ENCODE measurements at regions not wholly inside any gene's neighbourhood (a gene's known extent, or its start where the extent isn't known, plus 50 kb on each side); places are given as distances from the start of the nearest gene placed in this dataset.

DNA sequence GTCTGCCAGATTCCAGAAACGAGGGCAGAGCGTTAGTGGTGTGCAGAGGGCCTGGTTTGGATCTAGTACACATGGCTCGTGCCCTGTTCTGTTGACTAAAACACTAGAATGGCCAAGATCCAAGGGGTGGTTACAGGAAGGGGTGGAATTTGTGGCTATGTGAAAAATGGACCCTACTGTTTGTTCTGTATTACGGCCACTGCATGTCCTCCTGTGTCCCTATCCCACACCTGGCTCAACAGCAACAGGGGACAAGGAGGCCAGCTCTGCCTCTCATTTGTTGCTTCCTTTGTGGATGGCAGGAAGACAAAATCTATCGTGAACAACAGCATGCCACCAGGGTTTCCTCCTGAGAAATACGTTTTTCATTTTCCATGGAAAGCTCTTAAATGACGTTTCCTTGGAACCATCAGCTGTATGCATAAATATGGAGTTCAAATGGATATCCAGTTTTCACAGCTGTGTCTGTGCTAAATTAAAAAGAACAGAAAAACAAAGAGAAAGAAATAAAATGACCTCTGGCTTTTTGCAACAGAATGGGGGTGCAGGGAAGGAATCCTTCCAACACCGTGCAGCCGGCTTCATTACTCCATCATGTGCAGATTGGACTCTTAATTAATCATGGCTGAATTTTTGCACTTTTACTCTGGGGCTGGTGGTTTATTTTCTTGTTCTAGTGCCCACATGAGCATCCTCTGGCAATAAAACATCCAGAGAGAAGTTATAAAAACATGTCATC is 318.9 kb downstream of the CXCL12 start:
- TF ChIP-seq GATA1 (IDR thresholded peaks at IDR 0.05; ENCODE audit: low read depth, low read length) (no peak), POLR2A (IDR thresholded peaks at IDR 0.05; ENCODE audit: low read length) (no peak)
- no peak for DNase-seq

DNA sequence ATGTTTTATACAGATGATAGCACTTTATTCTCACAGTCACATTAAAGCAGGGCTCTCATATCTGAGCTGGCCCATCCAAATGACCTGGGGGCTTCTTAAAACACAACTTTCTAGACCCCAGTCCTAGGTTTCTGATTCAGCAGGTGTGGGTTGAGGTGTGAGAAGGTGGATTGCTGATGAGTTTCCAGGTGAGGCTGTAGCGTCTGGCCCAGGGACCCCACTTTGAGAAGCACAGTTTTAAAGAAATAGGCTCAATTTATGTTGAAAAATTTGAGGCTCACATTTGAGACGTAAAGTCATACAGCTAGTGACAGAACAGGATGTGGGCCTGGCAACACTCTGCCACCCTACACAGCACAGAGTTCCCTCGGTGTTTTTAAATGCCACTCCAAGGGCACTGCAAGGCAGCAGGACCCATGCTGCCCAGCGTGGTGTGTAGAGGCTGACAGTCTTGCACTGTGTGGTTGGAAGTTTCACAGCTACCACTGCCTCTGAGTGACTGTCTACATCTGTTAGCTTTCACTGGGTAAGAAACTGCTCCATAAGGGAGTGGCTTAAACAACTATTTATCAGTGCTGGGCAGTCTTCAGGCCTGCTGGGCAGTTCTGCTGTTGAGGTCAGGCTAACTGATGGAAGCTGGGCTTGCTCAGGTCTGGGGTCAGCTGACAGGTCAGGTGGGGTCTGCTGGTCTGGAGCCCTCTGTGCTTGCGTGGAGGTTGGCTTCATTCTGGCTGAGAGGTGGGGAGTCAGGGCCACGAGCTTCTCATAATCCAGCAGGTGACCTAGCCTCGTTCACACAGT is 319.7 kb downstream of the CXCL12 start:
- TF ChIP-seq POLR2A (IDR thresholded peaks at IDR 0.05; ENCODE audit: low read length) (no peak), GATA1 (IDR thresholded peaks at IDR 0.05; ENCODE audit: low read depth, low read length) (no peak)
- no peak for DNase-seq

DNA sequence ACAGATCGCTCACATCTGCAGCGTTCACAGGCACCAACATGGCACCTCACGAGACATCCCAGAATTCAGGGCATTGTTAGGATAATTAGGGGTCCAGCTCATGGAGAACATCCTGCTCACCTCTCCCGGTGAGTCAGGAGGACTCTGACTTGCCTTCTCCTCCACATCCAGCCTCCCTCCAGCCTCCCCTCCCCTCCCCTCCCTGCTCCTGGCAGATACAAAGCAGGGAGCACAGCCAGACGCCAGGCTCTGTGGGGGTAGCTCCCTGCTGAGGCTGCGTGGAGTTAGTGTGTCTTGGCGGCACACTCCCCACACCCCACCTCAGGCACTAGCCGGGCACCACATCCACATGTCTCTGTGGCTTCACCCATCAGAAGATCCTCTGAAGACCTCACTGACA is 320.6 kb downstream of the CXCL12 start:
- no peak for DNase-seq
- TF ChIP-seq POLR2A (IDR thresholded peaks at IDR 0.05; ENCODE audit: low read length) = no peak

DNA sequence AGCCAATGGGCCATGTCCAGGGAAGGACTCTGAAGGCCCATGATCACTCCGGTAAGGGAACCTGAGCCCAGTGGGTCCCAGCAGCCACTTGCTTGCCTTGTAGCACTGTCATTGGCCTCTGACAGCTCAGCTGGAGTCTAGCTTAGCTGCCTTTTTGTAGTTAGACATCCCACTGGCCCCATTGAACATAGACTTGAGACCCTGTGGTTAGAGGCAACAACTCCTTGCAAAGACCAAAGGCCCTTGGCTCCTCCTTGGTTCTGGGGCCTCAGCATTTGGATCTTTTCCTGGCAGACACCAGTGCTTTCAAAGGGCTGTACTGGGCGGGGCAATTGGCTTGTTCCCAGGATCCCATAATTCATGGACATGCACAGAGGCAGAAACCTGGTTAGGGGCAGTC is 321.2 kb downstream of the CXCL12 start:
- TF ChIP-seq POLR2A (IDR thresholded peaks at IDR 0.05; ENCODE audit: low read length) (no peak), GATA1 (IDR thresholded peaks at IDR 0.05; ENCODE audit: low read depth, low read length) (no peak)
- no peak for DNase-seq

DNA sequence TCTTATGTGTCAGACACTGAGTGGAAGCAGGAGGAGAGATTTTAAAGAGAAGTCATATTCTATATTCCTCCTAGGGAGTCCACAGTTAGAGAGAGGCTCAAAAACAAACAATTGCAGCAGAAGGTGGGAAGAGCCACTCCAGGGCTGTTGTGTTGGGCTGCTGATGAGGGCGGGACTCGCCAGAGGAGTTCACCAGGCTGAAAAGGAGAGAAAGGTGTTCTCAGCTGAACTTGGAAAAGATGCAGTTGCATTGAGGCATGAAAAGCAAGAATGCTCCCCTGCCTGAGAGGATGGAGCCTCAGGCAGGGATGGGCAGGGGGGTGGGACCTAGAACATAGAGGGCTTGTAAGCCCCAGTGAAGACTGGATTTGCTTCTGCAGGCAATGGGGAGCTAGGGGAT is 324.2 kb downstream of the CXCL12 start:
- TF ChIP-seq GATA1 (IDR thresholded peaks at IDR 0.05; ENCODE audit: low read depth, low read length) (no peak), POLR2A (IDR thresholded peaks at IDR 0.05; ENCODE audit: low read length) (no peak)

DNA sequence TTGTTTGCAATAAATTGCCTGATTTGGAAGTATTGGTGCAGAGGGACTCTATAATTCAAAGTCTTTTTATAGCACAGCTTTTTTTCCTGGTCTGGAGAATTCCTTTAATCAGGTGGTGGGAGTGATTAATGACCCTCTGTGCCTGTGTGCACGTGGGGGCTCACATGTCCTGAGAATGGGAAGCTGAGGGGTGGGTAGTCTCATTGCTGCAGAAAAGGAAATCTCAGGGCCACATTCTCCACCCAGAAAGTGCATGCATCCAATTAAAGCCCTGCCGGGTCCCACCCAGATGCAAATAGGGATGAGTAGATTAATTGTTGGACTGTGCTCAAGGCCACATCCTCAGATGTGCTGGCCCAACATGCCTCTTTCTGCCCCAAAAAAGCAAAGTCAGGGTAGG is 324.7 kb downstream of the CXCL12 start:
- no peak for DNase-seq
- TF ChIP-seq GATA1 (IDR thresholded peaks at IDR 0.05; ENCODE audit: low read depth, low read length) = no peak
- TF ChIP-seq POLR2A (IDR thresholded peaks at IDR 0.05; ENCODE audit: low read length) = no peak

More for the DNA sequence above, 324.2 kb downstream of the CXCL12 start:
- no peak for DNase-seq

DNA sequence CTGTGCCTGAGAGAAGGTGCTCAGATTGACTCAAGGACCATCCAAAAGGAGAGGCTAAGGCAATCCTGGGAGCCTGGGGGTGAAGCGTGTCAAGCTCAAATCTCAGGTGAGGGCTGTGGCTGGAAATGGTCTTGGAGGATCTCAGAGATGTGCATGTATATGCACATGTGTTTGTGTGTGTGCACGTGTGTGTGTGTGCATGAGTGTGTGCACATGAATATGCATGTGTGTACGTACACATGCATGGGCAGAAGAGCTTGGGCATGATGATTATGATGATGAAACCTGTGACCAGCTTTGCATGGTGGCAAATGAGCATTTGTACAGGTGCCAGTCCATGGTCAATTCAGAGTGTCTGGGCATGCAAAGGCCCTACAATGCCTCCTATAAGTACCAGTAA is 326.6 kb downstream of the CXCL12 start:
- no peak for TF ChIP-seq POLR2A (IDR thresholded peaks at IDR 0.05; ENCODE audit: low read length)
- TF ChIP-seq GATA1 (IDR thresholded peaks at IDR 0.05; ENCODE audit: low read depth, low read length) = no peak

DNA sequence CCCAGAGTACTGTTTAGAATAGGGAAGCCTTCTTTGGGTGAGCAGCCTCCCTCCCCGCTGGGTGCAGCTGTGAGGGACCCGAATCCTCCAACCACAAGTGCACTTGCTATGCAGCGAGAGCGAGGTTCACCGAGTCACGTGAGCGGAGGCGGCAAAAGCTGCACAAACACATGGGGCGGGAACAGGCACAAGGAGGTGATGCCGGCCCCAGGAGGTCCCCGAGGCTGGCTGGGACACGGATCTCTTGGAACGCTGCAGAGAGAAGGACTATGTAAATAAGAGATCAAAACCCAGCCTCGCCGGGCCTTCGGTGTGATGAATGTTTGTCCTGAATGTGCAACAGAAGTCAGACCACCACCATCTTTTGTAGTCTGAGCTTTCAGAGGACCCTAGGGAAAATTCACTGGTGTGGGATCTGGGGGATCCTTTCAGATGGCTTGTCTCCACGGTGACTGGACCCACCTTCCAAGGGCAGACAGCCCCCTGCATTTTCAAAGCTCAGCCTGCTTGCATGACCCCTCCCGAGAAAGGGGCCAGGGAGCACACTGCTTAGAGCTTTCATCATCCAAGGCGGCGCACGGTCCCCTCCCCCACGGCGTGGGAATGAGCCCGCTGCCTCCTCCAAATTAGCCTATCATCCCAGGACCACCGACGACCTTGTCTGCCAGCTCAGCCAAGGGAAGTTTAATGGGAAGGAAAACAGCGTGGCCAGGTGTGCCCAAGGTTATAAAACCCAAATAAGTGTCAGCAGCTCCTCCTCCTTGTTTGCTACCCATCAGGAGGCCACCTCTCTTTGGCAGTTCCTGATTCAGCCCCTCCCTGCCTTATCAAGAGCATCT is 327.7 kb downstream of the CXCL12 start:
- TF ChIP-seq GATA1 (IDR thresholded peaks at IDR 0.05; ENCODE audit: low read depth, low read length) = no peak
- TF ChIP-seq POLR2A (IDR thresholded peaks at IDR 0.05; ENCODE audit: low read length) = no peak
- no peak for DNase-seq

More for the DNA sequence above, 326.6 kb downstream of the CXCL12 start:
- no peak for DNase-seq

DNA sequence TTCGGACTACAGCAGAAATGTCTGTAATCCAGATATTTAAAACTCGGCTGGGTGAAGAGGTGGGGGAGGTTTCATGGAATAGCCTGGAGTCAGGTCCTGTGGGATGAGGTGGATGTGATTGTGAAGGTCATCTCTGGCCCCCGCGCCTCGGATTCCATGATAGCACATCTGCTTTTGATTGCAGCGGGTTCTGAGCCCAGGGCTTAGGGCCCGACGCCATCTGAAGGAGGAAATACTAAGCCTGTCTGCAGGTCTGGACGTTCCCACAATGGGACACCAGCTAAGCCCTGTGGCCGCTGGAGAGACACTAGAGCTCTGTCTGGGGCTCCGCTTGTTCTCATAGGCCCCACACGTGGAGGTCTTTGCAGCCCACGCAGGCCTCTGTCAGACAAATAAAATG is 328.7 kb downstream of the CXCL12 start:
- DNase-seq = no peak
- TF ChIP-seq POLR2A (IDR thresholded peaks at IDR 0.05; ENCODE audit: low read length) = no peak
- TF ChIP-seq GATA1 (IDR thresholded peaks at IDR 0.05; ENCODE audit: low read depth, low read length) = no peak

DNA sequence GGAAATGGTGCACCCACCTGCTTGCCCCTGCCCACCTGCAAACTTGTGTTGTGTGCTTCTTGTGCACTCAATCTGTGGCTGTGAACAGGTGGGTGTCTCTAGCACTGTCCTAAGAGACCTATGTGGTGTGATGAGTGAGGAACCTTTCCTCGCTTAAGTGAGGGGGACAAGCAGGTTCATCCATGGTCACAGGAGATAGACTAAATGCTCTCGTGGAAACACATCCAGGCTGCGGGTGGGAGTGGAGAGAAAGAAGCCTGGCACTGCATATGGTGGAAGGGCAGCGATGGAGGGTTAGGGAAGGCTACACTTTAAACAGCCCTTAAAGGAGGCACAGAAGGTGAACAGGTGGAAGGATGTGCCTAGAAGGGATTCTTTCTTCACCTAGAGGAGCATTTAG is 330.9 kb downstream of the CXCL12 start:
- TF ChIP-seq POLR2A (IDR thresholded peaks at IDR 0.05; ENCODE audit: low read length) (no peak), GATA1 (IDR thresholded peaks at IDR 0.05; ENCODE audit: low read depth, low read length) (no peak)
- DNase-seq = no peak

DNA sequence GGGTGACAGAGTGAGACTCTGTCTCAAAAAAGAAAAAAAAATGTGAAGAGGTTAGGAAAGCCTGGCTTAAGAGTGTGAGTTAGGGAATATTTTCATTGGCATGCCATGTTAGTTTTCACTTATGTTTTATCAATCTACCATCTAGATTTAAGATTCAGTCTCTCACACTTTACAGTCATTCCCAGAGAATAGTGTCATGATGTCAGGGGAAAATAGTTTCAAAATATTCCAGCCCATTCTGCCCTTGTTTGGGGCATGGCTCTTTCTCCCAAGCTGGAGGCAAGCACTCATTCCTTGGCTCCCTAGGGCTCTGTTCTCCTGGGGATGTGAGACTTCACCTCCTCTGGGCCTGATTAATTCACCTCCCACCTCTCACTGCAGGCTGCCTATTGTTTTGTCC is 331.5 kb downstream of the CXCL12 start:
- no peak for DNase-seq
- TF ChIP-seq POLR2A (IDR thresholded peaks at IDR 0.05; ENCODE audit: low read length) (no peak), GATA1 (IDR thresholded peaks at IDR 0.05; ENCODE audit: low read depth, low read length) (no peak)

DNA sequence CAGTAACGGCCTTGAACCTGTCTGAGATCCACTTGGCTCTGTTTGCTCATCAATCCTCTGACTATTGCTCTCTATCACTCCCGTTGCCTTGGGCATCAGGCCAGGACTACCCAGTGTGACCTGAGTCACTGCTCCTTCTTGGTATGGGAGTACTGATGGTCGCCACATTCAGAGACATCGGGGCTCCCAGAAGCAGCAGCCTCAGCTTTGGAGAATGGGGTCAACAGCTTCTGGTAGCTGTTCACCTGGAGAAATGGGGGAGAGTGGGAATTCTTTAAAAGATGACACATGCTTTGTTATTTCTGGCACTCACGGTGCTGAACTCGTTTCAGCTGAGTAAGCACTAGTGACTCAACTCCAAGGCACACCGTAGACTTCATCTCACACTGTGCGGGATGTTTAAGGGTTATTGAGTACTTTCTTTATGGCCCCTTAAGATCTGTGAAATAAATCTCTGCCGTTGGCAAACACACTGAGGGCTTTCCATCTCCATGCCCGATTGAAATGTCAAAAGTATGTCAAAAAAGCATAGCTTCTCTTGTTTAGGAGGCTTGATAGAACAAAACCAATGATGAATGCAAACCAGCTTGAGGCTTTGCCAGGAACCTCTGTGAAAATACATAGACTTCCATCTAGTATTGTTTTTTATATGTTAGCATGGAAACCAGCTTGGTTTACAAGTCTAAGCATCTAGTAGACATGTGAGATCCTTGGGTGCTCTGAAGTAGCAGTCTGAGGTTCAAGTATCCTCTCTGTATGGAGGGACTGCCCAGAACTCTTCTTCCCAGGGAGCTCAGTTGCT is 333.1 kb downstream of the CXCL12 start:
- no peak for DNase-seq
- TF ChIP-seq GATA1 (IDR thresholded peaks at IDR 0.05; ENCODE audit: low read depth, low read length) (no peak), POLR2A (IDR thresholded peaks at IDR 0.05; ENCODE audit: low read length) (no peak)

DNA sequence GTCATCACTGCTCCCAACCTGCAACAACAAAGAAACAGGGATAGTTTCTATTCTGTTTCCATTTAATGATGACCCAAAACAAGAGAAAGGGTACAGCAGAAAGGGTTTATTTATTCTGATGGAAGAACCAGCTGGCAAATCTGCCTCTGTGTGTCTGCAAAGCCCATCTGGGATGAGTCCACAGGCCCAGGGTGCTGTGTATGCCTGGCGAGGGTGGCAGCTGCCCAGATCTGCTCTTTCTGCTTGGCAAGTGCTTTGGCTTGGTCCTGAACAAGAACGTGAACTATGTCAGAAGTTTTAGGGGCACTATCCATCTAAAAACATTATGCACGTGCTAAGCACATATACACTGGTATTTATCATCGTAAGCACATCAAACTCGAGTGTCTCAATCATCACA is 333.8 kb downstream of the CXCL12 start:
- DNase-seq = no peak
- TF ChIP-seq POLR2A (IDR thresholded peaks at IDR 0.05; ENCODE audit: low read length) (no peak), GATA1 (IDR thresholded peaks at IDR 0.05; ENCODE audit: low read depth, low read length) (no peak)
